Fibroblast of skin of abdomen (primary cell): ENCODE measurements at regions not wholly inside any gene's neighbourhood (a gene's known extent, or its start where the extent isn't known, plus 50 kb on each side); places are given as distances from the start of the nearest gene placed in this dataset.

ENCODE experiments used
- DNase-seq: peaks from one replicate; pipeline ENCODE4 v3.0.0-alpha.2; 2013

DNA sequence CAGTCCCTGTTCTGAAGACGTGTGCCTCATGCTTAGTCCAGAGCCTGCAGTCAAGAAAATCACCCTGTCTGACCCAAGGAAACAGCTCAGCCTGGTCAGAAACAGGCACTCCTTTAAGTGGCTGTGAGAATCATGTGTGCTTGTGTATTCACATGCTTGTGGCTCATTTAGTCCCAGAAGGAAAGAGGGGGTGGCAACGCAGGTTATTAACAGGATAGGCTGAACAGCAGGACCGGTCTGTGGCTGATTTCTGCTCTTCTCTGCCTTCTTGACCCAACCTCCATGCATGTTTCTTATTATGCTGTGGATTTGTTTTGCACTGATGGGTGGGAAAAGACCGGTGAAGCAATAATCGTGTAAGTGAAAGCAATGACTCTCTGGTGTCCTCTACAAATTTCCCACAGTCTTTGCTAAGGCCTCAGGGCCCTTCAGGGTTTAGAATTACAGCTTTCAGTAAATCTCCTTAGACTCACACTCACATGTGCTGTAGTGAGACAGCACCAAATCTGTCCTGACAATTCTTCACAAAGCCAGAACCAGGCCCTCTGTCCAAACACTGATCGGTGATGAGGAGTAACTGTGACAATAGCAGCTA, 288.1 kb downstream of the ETS1 start:
- peak; percentile 68 for DNase-seq

DNA sequence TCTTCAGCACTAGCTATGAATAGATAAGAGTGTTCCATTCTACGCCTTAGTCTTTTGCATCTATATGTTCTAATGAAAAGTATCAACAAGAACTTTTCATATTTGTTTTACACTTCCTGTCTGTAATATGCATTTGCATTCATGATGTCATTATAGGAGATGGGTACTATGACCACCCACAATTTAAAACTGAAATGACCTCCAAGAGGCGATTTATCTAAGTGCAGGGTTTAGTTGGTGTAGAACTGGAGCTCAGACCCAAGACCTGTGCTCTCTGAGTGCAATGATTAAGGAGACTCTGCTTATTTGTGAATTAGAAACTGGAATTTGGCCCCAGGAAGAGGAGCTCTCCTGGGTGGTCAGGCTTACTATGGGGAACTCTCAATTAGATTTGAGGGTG, 289.1 kb downstream of the ETS1 start:
- no peak for DNase-seq

DNA sequence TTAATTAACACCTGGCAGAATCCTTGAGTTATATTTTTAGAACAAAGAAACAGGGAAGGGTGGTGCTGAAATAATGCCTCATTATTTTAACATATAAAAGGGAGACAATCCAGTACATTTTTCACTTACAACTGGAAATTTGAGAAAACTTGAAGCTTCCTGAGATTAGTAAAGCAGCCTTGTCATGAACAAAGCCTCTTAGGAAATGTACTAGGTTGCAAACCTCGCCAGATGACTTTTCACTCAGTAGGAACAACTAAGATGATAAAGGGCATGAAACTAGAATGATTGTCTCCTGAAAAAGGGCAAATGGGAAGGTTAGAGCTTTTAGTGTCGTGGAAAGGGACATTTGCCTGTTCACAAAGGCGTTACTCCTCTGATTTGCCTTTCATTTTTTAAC, 289.6 kb downstream of the ETS1 start:
- no peak for DNase-seq

DNA sequence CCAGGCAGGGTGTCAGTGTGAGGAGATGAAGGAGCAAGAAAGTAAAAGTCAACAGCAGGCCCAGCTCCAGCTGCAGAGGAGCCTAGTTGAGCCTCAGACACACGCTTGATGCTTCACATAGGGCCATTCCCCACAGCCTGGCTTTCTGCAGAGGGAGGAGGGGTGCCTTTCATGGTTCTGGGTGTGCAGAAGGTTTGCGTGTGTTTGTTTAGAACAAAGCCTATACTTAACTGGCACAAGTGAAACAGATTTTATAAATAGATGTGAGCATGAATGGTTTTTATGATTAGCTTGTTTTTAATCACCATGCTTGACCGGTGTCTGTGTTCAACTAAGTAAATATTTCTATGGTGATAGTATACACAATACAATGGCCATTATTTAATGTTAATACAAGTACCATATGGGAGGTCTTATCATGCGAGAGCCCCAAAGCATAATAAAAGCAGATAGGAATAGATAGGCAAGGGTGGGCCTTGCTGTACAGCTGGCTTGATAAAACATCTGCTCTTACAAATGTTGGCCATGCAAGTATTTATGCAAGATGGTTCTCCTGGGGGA, 290.2 kb downstream of the ETS1 start:
- no peak for DNase-seq

DNA sequence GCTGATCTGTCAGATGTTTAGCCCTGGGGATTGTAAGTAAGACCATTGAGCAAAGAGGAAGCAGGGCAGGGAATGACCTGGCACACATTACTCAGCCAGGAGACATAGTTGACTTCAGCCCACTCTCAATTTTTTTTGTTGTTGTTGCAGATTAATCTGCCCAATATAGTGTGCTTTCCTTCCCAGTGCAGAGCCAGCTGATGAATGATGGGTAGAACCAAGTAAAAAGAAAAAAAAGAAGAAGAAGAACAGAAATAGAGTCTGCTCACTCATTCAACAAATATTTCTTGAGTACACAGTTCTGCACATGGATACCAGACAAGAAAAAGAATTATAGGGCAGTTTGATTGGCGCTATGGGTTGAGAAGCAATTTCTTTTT, 292.7 kb downstream of the ETS1 start:
- DNase-seq = peak; percentile 69

DNA sequence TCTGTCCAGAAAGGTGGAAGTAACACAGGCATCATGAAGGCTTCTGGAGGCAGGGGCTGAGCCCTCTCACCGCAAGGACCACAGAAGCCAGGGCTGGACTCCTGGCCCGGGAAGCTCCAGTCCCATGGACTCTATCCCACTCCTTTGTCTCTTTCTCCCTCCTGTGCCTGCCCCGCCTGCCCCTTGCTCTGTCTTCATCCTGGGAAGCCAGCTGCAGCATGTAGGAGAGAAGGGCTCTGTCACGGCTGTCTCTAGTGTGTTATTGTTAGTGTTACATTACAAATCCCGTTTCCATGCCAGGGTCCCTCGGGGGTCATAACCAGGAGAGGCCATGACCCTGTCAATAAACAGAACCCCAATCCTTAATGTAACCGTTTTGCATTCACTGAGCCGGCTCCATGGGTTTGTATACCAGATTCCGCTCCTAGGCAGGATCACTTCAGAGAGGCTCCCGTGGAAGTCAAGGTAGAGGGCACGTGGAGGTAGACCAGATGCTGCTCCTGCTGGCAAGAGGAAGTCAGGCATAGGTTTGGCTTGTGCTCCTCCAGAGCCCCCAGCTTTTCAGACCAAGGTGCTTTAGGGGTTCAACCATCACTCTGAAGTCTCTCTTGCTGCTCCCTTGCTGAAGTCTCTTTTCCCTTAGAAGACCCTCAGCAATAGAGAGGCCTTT, 293.2 kb downstream of the ETS1 start:
- no peak for DNase-seq

DNA sequence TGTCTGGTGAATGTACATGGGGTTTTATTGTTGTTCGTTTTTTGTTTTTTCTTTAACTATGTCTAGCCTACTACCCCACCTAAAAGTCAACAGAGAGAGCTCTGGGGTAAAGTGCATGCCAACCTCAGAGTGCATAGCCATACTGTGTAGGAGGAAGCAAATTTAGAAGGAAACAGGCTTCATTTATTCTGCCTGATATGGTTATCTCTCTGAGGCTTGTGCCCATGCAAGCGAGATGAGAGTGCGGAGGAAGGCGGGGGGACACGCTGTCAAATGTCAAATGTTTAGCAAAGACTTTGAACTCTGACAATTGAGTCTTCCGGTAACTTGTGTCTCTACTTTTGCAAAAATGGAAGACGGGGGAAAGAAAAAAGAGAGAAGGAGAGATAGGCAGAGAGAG, 295.5 kb downstream of the ETS1 start:
- no peak for DNase-seq

DNA sequence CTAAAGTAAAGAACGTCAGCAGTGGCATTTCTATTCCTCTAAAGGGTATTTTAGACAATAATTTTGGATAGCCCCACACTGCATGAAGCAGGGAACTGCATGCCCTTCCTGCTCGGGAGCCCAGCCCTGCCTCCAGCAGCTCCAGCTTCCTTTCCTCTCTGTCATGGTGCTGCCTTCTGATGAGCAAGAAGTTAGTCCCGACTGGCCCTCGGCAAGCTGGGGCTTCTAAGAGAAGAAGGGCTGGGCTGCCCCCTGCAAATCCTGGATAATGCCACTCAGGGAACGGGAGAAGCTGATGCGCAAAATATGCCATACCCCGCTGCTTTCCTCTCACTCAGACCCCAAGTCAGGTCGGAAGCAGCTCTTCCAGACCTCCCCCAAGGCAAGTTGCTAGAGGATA, 296.4 kb downstream of the ETS1 start:
- DNase-seq = no peak

DNA sequence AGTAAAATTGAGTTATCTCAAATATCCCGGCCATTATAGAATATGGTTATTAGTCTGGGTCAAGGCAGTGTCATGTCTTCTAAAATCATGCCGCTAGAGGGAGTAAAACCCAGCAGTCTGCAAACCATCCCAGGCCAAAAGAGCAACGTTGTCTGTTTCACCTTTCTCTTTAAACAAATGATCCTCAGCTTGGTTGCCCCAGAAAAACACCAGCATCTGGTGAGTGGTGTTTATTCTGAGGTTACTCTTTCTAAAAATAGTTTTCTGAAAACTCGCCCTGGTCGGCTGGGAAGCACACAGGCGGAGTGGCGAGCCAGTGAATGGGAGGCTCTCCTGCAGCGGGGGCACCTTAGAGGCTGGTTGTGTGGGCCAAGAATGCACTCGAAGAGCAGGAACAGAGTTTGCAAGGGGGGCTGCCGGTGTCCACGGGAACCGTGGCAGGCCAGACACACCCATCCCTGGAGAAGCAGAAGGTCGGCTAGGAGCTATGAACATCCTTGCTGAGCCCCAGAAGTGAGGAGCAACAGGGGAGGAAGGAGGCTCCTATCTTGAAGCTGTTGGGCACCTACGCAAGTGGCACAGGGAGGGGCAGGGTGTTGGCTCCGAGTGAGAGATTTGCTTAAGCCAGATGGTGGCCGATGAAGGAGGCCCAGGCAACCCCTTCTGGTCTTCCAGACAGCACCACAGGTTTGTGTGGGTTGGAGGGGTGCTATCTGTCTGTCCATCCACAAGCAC, 297.1 kb downstream of the ETS1 start:
- peak; percentile 85 for DNase-seq

DNA sequence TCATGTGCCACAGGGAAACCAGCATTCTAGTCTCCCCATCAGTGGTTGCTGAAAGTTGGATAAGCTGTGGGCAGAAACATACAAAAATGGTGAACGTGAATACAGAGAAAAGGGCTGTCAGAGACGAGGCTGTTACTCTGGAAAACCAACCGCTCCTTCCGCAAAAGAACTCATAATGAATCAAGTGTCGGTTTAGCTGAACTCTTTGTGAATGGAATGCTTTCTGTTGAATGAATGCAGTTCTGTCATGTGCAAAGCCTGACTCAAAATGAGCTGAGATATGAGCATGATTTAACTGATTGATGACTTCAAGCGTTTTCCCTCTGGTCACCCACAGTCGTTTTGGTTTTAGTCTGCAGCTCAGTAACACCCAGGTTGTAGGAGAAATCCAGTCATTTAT, 298.3 kb downstream of the ETS1 start:
- DNase-seq = no peak

DNA sequence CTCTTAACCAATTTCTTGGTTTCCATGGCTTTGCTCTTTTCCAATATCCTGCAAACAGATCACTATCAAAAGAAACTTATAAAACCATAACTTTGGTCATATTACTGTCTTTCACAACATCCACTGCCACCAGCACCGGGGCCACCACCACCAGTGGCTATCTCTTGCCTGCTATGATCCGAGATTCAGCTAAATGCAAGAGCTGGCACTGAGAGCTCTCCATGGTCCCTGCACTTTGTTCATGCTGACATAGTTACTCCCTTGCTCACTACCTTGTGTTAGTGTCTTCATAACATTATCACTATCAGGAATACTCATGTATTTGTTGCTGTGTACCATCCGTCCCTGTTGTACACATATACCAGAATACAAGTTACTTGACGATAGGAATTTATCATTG, 299.0 kb downstream of the ETS1 start:
- no peak for DNase-seq

DNA sequence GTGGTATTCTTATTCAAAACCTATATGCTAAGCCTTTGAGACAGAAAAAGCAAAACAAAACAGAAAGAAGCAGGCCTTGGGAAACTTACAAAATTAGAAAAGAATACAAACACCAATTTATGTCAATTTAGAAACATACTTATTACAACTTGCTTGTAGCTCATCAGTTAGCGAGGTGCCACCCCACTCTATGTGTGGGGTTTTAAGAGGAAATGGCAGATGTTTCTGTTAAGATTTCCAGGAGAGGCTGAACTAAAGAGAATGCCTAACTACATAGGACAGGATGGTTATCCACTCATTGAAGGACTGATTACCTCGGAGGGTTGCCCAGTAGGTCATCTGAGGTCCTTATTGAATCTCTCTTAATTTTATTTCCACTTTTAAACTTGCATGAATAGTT, 302.0 kb downstream of the ETS1 start:
- DNase-seq = no peak

DNA sequence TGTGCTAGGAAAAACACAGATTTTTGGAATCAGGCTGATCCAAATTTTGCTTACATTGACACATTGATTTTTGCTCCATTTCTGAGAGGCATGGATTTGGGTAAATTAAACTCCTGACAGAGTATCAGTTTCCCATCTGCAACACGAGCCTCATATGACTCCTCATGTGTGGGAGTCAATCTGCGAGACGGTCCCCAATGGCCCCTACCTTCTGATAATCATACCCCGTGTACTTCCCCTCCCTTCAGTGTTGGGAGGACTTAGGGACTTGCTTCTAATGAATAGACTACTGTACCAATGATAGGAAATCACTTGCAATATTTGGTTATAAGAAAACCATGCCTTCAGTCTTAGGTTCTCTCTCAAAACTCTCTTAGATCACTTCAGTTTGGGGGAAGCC, 302.7 kb downstream of the ETS1 start:
- DNase-seq = no peak

DNA sequence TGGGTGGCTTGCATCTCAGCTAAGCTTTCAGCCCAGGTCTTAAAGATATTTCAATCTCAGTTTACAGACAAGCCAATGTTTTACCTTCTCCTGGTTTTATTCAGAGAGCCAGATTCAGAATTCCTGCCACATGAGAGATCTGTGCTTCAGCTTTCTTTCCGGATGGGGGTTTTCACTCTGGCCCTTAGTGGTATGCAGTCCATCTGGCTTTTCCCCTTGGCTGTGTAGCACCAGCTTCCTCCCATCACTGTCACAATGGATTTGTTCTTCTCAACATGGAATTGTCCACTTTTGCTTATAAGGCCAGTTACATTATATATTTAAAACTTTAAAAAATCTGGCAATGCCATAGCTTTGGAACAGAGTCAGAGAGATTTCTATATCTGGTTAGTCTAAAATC, 303.9 kb downstream of the ETS1 start:
- peak; percentile 68 for DNase-seq

DNA sequence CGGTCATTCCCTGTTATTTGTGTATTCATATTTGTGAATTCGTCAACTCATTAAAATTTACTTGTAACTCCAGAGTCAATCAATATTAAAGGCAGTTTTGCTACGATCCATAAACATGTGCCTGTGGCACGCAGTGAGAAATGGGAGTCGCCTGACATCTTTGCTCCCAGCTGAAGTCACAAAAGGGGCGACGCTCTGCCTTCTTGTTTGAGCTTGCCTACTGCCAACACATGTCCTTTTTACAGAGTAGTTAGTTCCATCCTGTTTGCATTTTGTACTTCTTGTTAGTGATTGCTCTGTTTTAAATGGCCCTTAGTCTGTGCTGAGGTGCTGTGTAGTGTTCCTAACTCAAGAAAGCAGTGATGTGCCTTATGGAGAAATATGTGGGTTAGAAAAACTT, 305.3 kb downstream of the ETS1 start:
- no peak for DNase-seq

DNA sequence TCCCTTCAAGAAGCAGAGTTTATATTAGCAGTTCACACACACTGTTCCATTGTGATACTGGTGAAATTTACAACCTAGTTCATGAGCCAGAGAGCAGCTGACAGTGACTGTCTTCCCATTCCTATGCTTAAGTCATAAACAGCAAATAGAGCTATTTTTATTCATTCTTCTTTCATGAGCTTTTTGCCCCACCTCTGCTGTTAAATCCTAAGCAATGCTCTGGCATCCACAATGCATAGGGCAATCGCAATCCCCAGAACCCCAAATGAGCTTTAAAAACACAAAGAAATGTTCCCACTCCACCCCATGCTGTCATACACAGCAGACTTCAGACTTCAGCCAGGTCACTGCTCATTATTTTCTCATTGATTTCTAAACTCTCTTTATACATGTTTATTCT, 307.5 kb downstream of the ETS1 start:
- no peak for DNase-seq

DNA sequence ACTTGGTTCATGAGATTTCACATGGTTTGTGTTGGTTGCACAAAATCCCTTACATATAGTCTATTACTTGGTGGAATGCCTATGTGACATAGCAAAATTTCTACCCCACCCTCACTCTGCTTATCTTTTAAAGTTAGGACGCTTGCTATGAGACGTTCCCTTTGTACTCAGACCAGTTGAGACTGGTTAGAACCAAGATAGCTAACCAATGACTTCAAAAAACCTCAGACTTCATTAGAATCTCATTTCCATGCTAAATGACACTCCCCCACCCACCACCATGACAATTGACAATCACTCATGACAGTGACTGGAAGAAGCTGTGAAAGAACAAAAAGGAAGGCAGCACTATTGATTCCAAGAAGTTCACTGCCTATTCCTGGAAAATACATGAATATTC, 313.6 kb downstream of the ETS1 start:
- no peak for DNase-seq

DNA sequence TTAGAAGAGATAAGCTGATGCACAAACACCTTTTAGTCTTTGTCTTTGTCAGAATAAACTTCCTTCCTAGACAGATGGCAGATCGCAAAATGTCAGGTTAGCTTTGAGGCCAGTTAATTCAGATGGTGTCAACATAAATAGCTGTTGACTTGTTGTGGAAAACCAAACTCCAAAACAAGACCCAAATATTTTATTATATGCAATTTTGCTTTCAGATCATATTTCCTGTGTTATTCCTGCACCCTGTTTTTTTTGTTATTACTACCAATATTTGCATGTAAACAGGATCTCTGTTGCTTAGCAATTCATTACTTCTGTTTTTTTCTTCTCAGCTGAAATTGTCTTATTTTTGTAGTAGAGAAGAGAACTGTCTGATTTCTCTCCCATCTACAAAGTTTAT, 316.0 kb downstream of the ETS1 start:
- no peak for DNase-seq

DNA sequence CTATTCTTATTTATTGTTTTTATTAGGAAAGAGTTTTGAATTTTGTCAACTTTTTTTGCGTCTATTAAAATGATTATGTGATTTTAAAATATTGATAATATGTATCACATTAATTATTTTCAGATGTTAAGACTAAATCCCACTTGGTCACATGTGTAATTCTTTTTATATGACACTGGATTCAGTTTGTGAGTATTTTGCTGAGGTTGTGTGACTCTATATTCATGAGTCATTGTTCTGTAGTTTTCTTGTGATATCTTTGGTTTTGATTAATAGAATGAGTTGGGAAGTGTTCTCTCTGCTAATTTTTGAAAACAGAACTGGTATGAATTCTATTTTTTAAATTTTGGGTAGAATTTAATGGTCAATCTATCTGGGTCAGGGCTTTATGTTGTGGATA, 317.9 kb downstream of the ETS1 start:
- peak; percentile 26 for DNase-seq

DNA sequence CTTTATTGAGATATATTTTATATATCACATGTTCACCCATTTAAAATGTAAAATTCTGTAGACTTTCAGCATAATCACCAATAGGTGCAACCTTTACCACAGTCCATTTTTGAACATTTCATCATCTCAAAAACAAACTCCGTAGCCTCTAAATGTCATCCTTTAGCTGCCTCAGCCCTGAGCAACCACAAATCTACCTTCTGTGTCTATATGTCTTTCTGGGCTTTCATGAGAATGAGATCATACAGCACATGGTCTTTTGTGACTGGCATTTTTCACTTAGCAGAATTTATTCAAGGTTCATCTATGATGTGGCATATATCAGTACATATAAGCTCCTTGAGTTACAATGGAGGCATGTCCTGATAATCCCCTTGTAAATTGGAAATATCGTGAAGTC, 320.5 kb downstream of the ETS1 start:
- no peak for DNase-seq

DNA sequence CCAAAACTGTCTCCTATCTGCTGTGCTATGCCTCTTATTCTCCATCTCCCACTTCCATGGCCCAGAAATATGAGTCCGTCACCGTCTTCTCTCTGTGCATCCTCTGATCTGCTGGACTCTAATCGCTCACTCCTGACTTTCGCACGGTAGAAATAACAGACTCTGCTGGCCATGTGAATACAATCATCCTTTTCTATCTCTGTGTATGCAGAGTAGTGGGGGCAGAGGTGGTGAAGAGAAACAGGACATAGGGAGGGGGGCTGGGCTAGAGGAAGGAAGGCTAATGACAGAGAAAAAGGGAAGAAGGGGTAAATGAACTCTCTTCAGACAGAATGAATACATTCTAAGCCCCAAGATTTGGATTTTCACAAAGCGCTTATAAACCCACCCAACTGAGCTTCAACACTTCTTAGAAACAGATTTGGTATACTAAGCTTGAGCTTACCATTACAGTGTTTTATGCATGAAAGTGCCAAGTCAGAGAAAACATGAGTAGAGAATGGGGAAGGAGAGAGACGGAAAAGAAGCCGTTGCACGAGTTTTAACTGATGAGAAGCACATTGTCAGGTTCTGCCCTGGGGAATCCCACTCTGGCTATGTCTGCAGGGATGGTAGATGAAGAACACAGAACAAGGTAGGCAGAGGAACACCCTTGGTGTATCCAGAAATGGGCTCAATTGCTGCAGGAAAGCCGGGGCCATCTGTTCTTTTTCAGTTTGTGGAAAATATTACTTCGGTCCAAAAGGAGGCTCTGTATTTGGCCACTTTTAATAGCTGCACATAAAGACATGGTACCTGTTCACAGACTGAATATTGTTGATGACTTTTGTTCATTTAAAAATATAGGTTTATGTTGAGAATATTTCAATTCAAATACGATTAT, 324.7 kb downstream of the ETS1 start:
- no peak for DNase-seq

DNA sequence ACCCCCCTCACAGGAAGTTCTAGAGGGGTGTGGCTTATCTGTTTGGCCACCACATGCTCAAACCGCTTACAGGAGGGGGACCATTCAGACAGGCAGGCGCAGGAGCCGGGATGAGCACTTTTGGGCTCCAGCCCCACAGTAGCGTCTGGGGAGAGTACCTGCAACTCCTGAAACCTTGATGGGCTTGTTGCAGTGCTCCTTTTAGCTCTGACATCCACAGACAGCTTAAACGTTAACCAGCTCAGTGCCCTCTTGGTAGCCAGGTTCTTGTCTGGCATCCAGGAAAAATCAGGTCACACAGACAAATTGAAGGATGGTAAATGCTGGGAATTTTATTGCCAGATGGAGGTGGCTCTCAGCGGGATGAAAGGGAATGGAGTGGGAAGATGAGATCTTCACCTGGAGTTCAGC, 326.3 kb downstream of the ETS1 start:
- DNase-seq = no peak

DNA sequence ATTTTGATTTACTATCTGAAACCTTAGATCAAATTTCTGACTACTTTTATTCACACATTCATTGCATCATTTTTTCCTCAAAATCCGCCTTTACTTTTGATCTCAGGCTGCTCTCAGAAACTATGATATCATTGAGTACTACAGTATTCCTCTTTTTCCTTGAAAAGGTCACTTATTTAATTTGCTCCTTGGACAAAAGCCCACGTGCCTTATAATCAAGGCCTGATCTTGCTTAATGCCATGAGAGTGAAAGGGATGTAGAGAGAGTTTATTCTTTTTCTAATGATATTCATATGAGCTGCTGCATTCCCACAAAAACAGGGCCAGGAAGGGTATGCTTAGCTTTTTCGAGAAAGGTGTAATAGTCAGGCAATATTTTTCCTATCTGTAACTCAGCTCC, 327.0 kb downstream of the ETS1 start:
- DNase-seq = no peak
